ENCODE measurements at regions not wholly inside any gene's neighbourhood (a gene's known extent, or its start where the extent isn't known, plus 50 kb on each side); places are given as distances from the start of the nearest gene placed in this dataset.

- TF ChIP-seq ZNF70 (CRISPR knock-in tag; IDR thresholded peaks at IDR 0.05) (no peak), SNAI2 (CRISPR knock-in tag; IDR thresholded peaks at IDR 0.05) (no peak), ESRRG (CRISPR knock-in tag; IDR thresholded peaks at IDR 0.05) (no peak), TCF4 (CRISPR knock-in tag; IDR thresholded peaks at IDR 0.05; ENCODE audit: borderline replicate concordance) (no peak), PPARA (CRISPR knock-in tag; IDR thresholded peaks at IDR 0.05; ENCODE audit: borderline replicate concordance) (no peak), RARB (CRISPR knock-in tag; IDR thresholded peaks at IDR 0.05) (no peak), ZNF565 (CRISPR knock-in tag; conservative IDR thresholded peaks at IDR 0.05; ENCODE audit: low read depth) (no peak), CREB5 (CRISPR knock-in tag; IDR thresholded peaks at IDR 0.05; ENCODE audit: low read depth) (no peak), GLIS3 (CRISPR knock-in tag; IDR thresholded peaks at IDR 0.05) (no peak), PATZ1 (CRISPR knock-in tag; IDR thresholded peaks at IDR 0.05; ENCODE audit: borderline replicate concordance) (no peak), BACH2 (CRISPR knock-in tag; IDR thresholded peaks at IDR 0.05; ENCODE audit: borderline replicate concordance) (no peak), CSDC2 (CRISPR knock-in tag; IDR thresholded peaks at IDR 0.05) (no peak), ZFP30 (CRISPR knock-in tag; IDR thresholded peaks at IDR 0.05) (no peak), ZNF8 (CRISPR knock-in tag; IDR thresholded peaks at IDR 0.05) (no peak), ARNTL (CRISPR knock-in tag; IDR thresholded peaks at IDR 0.05; ENCODE audit: borderline replicate concordance, low read depth) (no peak), ZFP3 (CRISPR knock-in tag; IDR thresholded peaks at IDR 0.05) (no peak)
- TF ChIP-seq, protein P1, sequence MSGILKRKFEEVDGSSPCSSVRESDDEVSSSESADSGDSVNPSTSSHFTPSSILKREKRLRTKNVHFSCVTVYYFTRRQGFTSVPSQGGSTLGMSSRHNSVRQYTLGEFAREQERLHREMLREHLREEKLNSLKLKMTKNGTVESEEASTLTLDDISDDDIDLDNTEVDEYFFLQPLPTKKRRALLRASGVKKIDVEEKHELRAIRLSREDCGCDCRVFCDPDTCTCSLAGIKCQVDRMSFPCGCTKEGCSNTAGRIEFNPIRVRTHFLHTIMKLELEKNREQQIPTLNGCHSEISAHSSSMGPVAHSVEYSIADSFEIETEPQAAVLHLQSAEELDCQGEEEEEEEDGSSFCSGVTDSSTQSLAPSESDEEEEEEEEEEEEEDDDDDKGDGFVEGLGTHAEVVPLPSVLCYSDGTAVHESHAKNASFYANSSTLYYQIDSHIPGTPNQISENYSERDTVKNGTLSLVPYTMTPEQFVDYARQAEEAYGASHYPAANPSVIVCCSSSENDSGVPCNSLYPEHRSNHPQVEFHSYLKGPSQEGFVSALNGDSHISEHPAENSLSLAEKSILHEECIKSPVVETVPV (CRISPR knock-in tag; IDR thresholded peaks at IDR 0.05) = no peak
- no peak for ATAC-seq
Observed at GRCh38 chr18:73124175-73124574, 256.4 kb upstream of the NETO1 start.

- no peak for TF ChIP-seq ZNF565 (CRISPR knock-in tag; conservative IDR thresholded peaks at IDR 0.05; ENCODE audit: low read depth)
- no peak for TF ChIP-seq CREB5 (CRISPR knock-in tag; IDR thresholded peaks at IDR 0.05; ENCODE audit: low read depth)
- no peak for TF ChIP-seq ARNTL (CRISPR knock-in tag; IDR thresholded peaks at IDR 0.05; ENCODE audit: borderline replicate concordance, low read depth)
- TF ChIP-seq OSR1 (CRISPR knock-in tag; IDR thresholded peaks at IDR 0.05) = no peak
- no peak for TF ChIP-seq CSDC2 (CRISPR knock-in tag; IDR thresholded peaks at IDR 0.05)
Observed at GRCh38 chr18:73121207-73121606, 253.4 kb upstream of the NETO1 start.

GRCh38 chr18:73120626-73121025 is 252.8 kb upstream of the NETO1 start:
- no peak for ATAC-seq
- TF ChIP-seq, protein P1 (CRISPR knock-in tag; IDR thresholded peaks at IDR 0.05) = no peak
- TF ChIP-seq SNAI2 (CRISPR knock-in tag; IDR thresholded peaks at IDR 0.05) (no peak), TOX (CRISPR knock-in tag; IDR thresholded peaks at IDR 0.05; ENCODE audit: borderline replicate concordance) (no peak)

More at GRCh38 chr18:73121207-73121606, 253.4 kb upstream of the NETO1 start:
- ATAC-seq = no peak

- no peak for TF ChIP-seq ZNF565 (CRISPR knock-in tag; conservative IDR thresholded peaks at IDR 0.05; ENCODE audit: low read depth)
- TF ChIP-seq ARNTL (CRISPR knock-in tag; IDR thresholded peaks at IDR 0.05; ENCODE audit: borderline replicate concordance, low read depth) = no peak
- TF ChIP-seq TSHZ2 (CRISPR knock-in tag; IDR thresholded peaks at IDR 0.05) = no peak
- no peak for TF ChIP-seq ZFP3 (CRISPR knock-in tag; IDR thresholded peaks at IDR 0.05)
- no peak for TF ChIP-seq SNAI2 (CRISPR knock-in tag; IDR thresholded peaks at IDR 0.05)
- TF ChIP-seq BACH2 (CRISPR knock-in tag; IDR thresholded peaks at IDR 0.05; ENCODE audit: borderline replicate concordance) = no peak
- ATAC-seq = no peak
Observed at GRCh38 chr18:73119574-73119973, 251.8 kb upstream of the NETO1 start.
